ENCODE measurements at regions not wholly inside any gene's neighbourhood (a gene's known extent, or its start where the extent isn't known, plus 50 kb on each side); places are given as distances from the start of the nearest gene placed in this dataset.

GRCh38 chr4:12036450-12036849 is 607.8 kb upstream of the HS3ST1 start:
- H3K4me2 ChIP-seq (ENCODE audit: insufficient read depth in 1 of 2, low read depth in 2 of 2, low read length in 2 of 2), result no peak overlapping the region
- no peak overlapping the region for H2BK20ac ChIP-seq (ENCODE audit: low read length)
- H3K27me3 ChIP-seq (replicated peaks in 1 of 4; ENCODE audit: control insufficient read depth in 3 of 4, extremely low read depth in 1 of 4, insufficient read depth in 3 of 4, low read length in 3 of 4), result peaks cover 0 to 2% (median 0%) of the 10 kb centered on the region in 4 experiments; a peak in 1 of 7 replicates
- H3K23ac ChIP-seq (ENCODE audit: insufficient read length), result no peak overlapping the region
- no peak overlapping the region for H2BK120ac ChIP-seq (replicated peaks; ENCODE audit: low read depth, low read length)
- H3K4ac ChIP-seq (replicated peaks; ENCODE audit: insufficient read length, low read depth, low read length), result no peak overlapping the region
- TF ChIP-seq SIRT6 (IDR thresholded peaks at IDR 0.05; ENCODE audit: low read length) (no peak), TBP (IDR thresholded peaks at IDR 0.05; ENCODE audit: low read depth, low read length) (no peak), CHD2 (IDR thresholded peaks at IDR 0.05; ENCODE audit: low read length) (no peak), CTBP2 (IDR thresholded peaks at IDR 0.05; ENCODE audit: borderline replicate concordance, insufficient read depth, insufficient read length, low read length) (no peak), CTCF (IDR thresholded peaks at IDR 0.05; ENCODE audit: control extremely low read depth in 1 of 3, insufficient read depth in 1 of 3, low read depth in 1 of 3, low read length in 3 of 3) (no peak), SP4 (IDR thresholded peaks at IDR 0.05; ENCODE audit: low read length) (no peak), KDM1A (IDR thresholded peaks at IDR 0.05; ENCODE audit: borderline replicate concordance, low read length) (no peak), SUZ12 (IDR thresholded peaks at IDR 0.05; ENCODE audit: low read length) (no peak)
- H2AK5ac ChIP-seq (ENCODE audit: low read depth, low read length), result no peak overlapping the region
- no peak overlapping the region for H3K27ac ChIP-seq (ENCODE audit: low read depth, low read length)
- no peaks in the 10 kb centered on the region for H3K23me2 ChIP-seq (ENCODE audit: low read depth, low read length)
- no peak overlapping the region for H4K8ac ChIP-seq (ENCODE audit: extremely low read depth, insufficient read depth, low read length)
- H3K18ac ChIP-seq (ENCODE audit: extremely low read depth, low read length), result no peak overlapping the region
- peaks cover 20 to 21% of the 10 kb centered on the region in 2 experiments for H3K9me3 ChIP-seq (ENCODE audit: insufficient read depth in 2 of 2, low read depth in 1 of 2, low read length in 1 of 2)
- no peak overlapping the region for H2BK12ac ChIP-seq (ENCODE audit: low read depth, low read length)
- FAIRE-seq (no peak), DNase-seq (ENCODE audit: low read depth in 1 of 2, low spot score in 2 of 2) (no peak)
- H2BK15ac ChIP-seq (ENCODE audit: low read length), result no peak overlapping the region
- no peak overlapping the region for H4K5ac ChIP-seq (ENCODE audit: insufficient read length, low read depth, low read length)
- H3K4me3 ChIP-seq (ENCODE audit: extremely low read depth in 1 of 4, insufficient read depth in 2 of 4, low read depth in 3 of 4, low read length in 4 of 4), result no peak overlapping the region
- no peaks in the 10 kb centered on the region for H3K4me1 ChIP-seq (replicated peaks in 1 of 4; ENCODE audit: control insufficient read depth in 3 of 4, insufficient read depth in 4 of 4, low read length in 3 of 4)
- no peak overlapping the region for H4K91ac ChIP-seq (replicated peaks; ENCODE audit: insufficient read length, low read length)
- H3K36me3 ChIP-seq (ENCODE audit: control insufficient read depth in 2 of 4, insufficient read depth in 4 of 4, low read length in 3 of 4), result peaks cover 0 to 9% (median 0%) of the 10 kb centered on the region in 4 experiments; a peak in 1 of 8 replicates
- no peak overlapping the region for H3K56ac ChIP-seq (replicated peaks; ENCODE audit: insufficient read length, low read depth, low read length)
- no peaks in the 10 kb centered on the region for H3K79me2 ChIP-seq (ENCODE audit: control insufficient read depth in 1 of 2, insufficient read depth in 2 of 2, low read length in 2 of 2)
- H3K9ac ChIP-seq (replicated peaks in 1 of 4; ENCODE audit: extremely low read depth in 1 of 4, low read depth in 3 of 4, low read length in 3 of 4), result no peak overlapping the region
- no peaks in the 10 kb centered on the region for H3K79me1 ChIP-seq (ENCODE audit: low read depth, low read length)
- CTCF ChIA-PET (ENCODE audit: partially characterized antibody), result no interaction called here
- H3K14ac ChIP-seq (ENCODE audit: insufficient read length), result no peak overlapping the region
- 91% methylated on average over 3 of the region's 3 CpGs; no CpG with 5 or more reads in 1 of the 2 experiments for WGBS, 2 experiments (ENCODE audit: extremely low coverage in 1 of 2, insufficient coverage in 1 of 2, insufficient read length in 1 of 2, insufficient replicate concordance in 2 of 2, low coverage in 1 of 2, low lambda C conversion rate in 2 of 2, missing lambda C conversion rate in 1 of 2)
- no peak overlapping the region for H2BK5ac ChIP-seq (ENCODE audit: low read depth, low read length)
- POLR2A ChIA-PET (ENCODE audit: partially characterized antibody), result no interaction called here
- H4K20me1 ChIP-seq (replicated peaks in 1 of 2; ENCODE audit: control insufficient read depth in 1 of 2, insufficient read depth in 2 of 2, low read length in 2 of 2), result no peaks in the 10 kb centered on the region
- no peak overlapping the region for H2AFZ ChIP-seq (ENCODE audit: low read length)
